WERI-Rb-1 (cell line): ENCODE measurements at regions not wholly inside any gene's neighbourhood (a gene's known extent, or its start where the extent isn't known, plus 50 kb on each side); places are given as distances from the start of the nearest gene placed in this dataset.
"Not testable (repeated sequence)": the region's sequence is repeated elsewhere in the genome, so short reads cannot be mapped to it uniquely, and the experiment has no call there.

Source experiments
- DNase-seq: peaks from one replicate; pipeline ENCODE4 v3.0.0-alpha.2; 2020
- H3K27ac ChIP-seq: fragments of 250-450 bp; sonication (Bioruptor Pico); 2 replicates; pipeline ENCODE4 v1.5.1; 2020; ENCODE audit warnings: mild to moderate bottlenecking, moderate library complexity
- H3K27me3 ChIP-seq: fragments of 250-450 bp; sonication (Bioruptor Pico); 2 replicates; pipeline ENCODE4 v1.5.1; 2021; ENCODE audit warnings: mild to moderate bottlenecking, low read depth, moderate library complexity; ENCODE audit not compliant: insufficient read depth, severe bottlenecking
- H3K36me3 ChIP-seq: fragments of 250-450 bp; sonication (Bioruptor Pico); 2 replicates; pipeline ENCODE4 v1.5.1; 2020; ENCODE audit warnings: mild to moderate bottlenecking, moderate library complexity
- H3K4me3 ChIP-seq: 2 replicates; pipeline ENCODE4 v1.5.1; 2011; ENCODE audit warnings: low read depth, mild to moderate bottlenecking, control low read depth, low read length
- H3K9me3 ChIP-seq: fragments of 250-450 bp; sonication (Bioruptor Pico); 2 replicates; pipeline ENCODE4 v1.5.1; 2021; ENCODE audit warnings: mild to moderate bottlenecking, moderate library complexity; ENCODE audit not compliant: severe bottlenecking
- TF ChIP-seq, protein P1 (sequence below): IDR thresholded peaks from 2 replicates; pipeline ENCODE4 v1.5.1; 2011; ENCODE audit warnings: low read depth, mild to moderate bottlenecking, control low read depth, inconsistent platforms, low read length

GRCh38 chr5:35540002-35540401, 77.7 kb upstream of the SPEF2 start:
- H3K9me3 ChIP-seq = no peaks in the 10 kb centered on the region
- no peak overlapping the region for H3K27ac ChIP-seq
- H3K4me3 ChIP-seq = no peak overlapping the region
- peaks cover 66% of the 10 kb centered on the region for H3K27me3 ChIP-seq
- H3K36me3 ChIP-seq = no peaks in the 10 kb centered on the region
- no peak for DNase-seq
- TF ChIP-seq, protein P1, sequence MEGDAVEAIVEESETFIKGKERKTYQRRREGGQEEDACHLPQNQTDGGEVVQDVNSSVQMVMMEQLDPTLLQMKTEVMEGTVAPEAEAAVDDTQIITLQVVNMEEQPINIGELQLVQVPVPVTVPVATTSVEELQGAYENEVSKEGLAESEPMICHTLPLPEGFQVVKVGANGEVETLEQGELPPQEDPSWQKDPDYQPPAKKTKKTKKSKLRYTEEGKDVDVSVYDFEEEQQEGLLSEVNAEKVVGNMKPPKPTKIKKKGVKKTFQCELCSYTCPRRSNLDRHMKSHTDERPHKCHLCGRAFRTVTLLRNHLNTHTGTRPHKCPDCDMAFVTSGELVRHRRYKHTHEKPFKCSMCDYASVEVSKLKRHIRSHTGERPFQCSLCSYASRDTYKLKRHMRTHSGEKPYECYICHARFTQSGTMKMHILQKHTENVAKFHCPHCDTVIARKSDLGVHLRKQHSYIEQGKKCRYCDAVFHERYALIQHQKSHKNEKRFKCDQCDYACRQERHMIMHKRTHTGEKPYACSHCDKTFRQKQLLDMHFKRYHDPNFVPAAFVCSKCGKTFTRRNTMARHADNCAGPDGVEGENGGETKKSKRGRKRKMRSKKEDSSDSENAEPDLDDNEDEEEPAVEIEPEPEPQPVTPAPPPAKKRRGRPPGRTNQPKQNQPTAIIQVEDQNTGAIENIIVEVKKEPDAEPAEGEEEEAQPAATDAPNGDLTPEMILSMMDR = no peak

- no peak for DNase-seq
- Histone ChIP-seq H3K27me3 (peaks cover 77% of the 10 kb centered on the region), H3K36me3 (no peaks in the 10 kb centered on the region), H3K27ac (no peak overlapping the region), H3K4me3 (no peak overlapping the region), H3K9me3 (no peaks in the 10 kb centered on the region)
- TF ChIP-seq, protein P1 = no peak
Measured at GRCh38 chr5:35538198-35538931, 79.3 kb upstream of the SPEF2 start.

DNA sequence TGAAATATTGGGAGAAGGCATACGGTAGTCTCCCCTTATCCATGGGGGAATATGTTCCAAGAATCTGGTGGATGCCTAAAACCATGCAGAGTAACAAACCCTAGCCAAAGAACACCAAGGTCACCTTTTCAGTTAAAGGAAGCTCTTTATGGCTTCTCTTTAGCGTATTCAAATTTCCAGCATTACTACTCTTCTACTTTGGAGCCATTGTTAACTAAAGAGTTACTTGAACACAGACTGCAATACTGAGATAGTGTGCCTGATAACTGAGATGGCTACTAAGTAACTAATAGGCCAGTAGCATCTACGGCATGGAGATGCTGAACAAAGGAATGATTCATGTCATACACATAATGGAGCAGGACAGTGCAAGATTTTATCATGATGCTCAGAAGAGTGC, 84.5 kb upstream of the SPEF2 start:
- TF ChIP-seq, protein P1 = no peak
- H3K27ac ChIP-seq = no peak overlapping the region
- DNase-seq = no peak
- no peaks in the 10 kb centered on the region for H3K36me3 ChIP-seq
- no peaks in the 10 kb centered on the region for H3K9me3 ChIP-seq
- H3K4me3 ChIP-seq = no peak overlapping the region
- peaks cover 76% of the 10 kb centered on the region for H3K27me3 ChIP-seq

DNA sequence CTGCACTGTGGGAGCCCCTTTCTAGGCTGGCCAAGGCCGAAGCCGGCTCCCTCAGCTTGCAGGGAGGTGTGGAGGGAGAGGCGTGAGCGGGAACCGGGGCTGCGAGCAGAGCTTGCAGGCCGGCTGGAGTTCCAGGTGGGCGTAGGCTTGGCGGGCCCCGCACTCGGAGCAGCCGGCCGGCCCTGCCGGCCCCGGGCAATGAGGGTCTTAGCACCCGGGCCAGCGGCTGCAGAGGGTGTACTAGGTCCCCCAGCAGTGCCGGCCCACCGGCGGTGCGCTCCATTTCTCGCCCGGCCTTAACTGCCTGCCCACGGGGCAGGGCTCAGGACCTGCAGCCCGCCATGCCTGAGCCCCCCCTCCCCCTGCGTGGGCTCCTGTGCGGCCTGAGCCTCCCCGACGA, 86.1 kb upstream of the SPEF2 start:
- DNase-seq, H3K27ac ChIP-seq, H3K9me3 ChIP-seq, H3K36me3 ChIP-seq, H3K4me3 ChIP-seq: not testable (repeated sequence)
- peaks cover 84% of the 10 kb centered on the region for H3K27me3 ChIP-seq

DNA sequence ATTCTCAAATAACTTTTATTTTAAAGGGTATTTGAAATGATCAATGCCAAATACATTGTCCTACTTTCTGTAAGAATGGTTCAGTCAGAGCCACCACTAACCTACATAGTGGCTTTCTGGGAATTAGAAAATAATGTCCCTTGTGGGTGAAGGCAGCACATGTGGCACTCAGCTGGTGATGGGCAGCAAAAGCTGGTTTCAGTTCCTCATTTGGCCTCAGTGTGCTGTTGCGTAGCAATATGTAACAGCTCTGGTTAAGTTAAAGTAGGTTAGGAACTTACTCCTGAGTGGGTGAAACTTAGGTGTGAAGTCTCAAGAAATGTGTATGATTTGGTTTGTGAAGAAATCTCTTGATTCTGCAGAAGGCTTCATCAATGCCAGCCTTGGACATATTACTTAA, 99.6 kb upstream of the SPEF2 start:
- Histone ChIP-seq H3K27me3 (peaks cover 73% of the 10 kb centered on the region), H3K9me3 (peaks cover 3% of the 10 kb centered on the region), H3K4me3 (no peak overlapping the region), H3K27ac (no peak overlapping the region), H3K36me3 (no peaks in the 10 kb centered on the region)
- DNase-seq = no peak
- TF ChIP-seq, protein P1 = no peak

DNA sequence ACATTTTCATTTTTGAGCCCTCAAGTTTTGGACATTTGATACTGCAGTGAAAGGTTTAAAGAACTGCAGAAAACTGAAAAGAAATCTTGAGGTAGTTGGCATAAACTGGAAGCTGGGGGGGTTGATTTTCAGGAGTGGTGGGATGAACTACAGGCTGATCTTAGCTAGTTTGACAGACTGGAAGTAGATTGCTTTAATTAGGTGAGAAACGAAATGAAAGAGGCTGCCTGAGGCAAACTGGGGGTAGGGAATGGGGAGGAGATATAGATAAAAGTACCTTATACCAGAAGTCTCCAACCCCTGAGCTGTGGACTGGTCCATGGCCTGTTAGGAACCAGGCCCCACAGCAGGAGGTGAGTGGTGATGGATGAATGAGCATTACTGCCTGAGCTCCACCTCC, 101.4 kb upstream of the SPEF2 start:
- H3K4me3 ChIP-seq = no peak overlapping the region
- no peaks in the 10 kb centered on the region for H3K36me3 ChIP-seq
- no peak overlapping the region for H3K27ac ChIP-seq
- peaks cover 68% of the 10 kb centered on the region for H3K27me3 ChIP-seq
- DNase-seq = no peak
- peaks cover 3% of the 10 kb centered on the region for H3K9me3 ChIP-seq
- TF ChIP-seq, protein P1 = no peak
